IMR-90 (cell line): ENCODE measurements at regions not wholly inside any gene's neighbourhood (a gene's known extent, or its start where the extent isn't known, plus 50 kb on each side); places are given as distances from the start of the nearest gene placed in this dataset.

Experiments
- ATAC-seq: fragments of 200-7000 bp; cut with Tn5 transposase; 2 replicates; pipeline ENCODE4 v1.9.1; 2020; ENCODE audit warnings: low read depth, mild to moderate bottlenecking, moderate library complexity
- BruUV-seq: library from RNA; stranded (reverse); fragments of 400-500 nt; replicated peaks from 2 replicates; lab custom pipeline; 2021; lab: Mats Ljungman, UMichigan
- CTCF ChIA-PET: fragments of 300-600 bp; formaldehyde crosslinking; extraction: SDS; loops from one replicate; lab custom pipeline; 2021; ENCODE audit warnings: antibody characterized with exemption; lab: Yijun Ruan, JAX
- POLR2A ChIA-PET: fragments of 300-600 bp; sonication (Branson Sonifier 250); formaldehyde crosslinking; loops from one replicate; lab custom pipeline; 2022; ENCODE audit warnings: antibody characterized with exemption; ENCODE audit not compliant: unreplicated experiment; lab: Charles Lee
- DNase-seq: peaks from one replicate; pipeline ENCODE4 v3.0.0; 2013
- H2AFZ ChIP-seq: replicated peaks from 2 replicates; pipeline ENCODE3; 2013; ENCODE audit warnings: low read length, mild to moderate bottlenecking; ENCODE audit not compliant: poor library complexity
- H2AK5ac ChIP-seq: 2 replicates; pipeline ENCODE4 v1.6.1; 2013; ENCODE audit warnings: low read depth, low read length, inconsistent platforms
- H2AK9ac ChIP-seq: replicated peaks from 2 replicates; pipeline ENCODE3; 2013; ENCODE audit warnings: mild to moderate bottlenecking, low read depth, low read length, moderate library complexity; ENCODE audit not compliant: poor library complexity
- H2BK120ac ChIP-seq: 2 replicates; pipeline ENCODE4 v1.6.1; 2013; ENCODE audit warnings: low read depth, low read length, inconsistent platforms
- H2BK15ac ChIP-seq: 3 replicates; pipeline ENCODE4 v1.6.1; 2013; ENCODE audit warnings: low read depth, low read length, inconsistent platforms
- H2BK20ac ChIP-seq: 2 replicates; pipeline ENCODE4 v1.6.1; 2013; ENCODE audit warnings: low read depth, mild to moderate bottlenecking, inconsistent platforms, low read length, moderate library complexity
- H2BK5ac ChIP-seq: 2 replicates; pipeline ENCODE4 v1.6.1; 2013; ENCODE audit warnings: mild to moderate bottlenecking, low read depth, low read length, inconsistent platforms; ENCODE audit not compliant: poor library complexity, severe bottlenecking
- H3K14ac ChIP-seq: replicated peaks from 2 replicates; pipeline ENCODE4 v1.6.1; 2013; ENCODE audit warnings: low read depth, low read length, inconsistent platforms
- H3K18ac ChIP-seq: 2 replicates; pipeline ENCODE4 v1.6.1; 2013; ENCODE audit warnings: low read depth, low read length, control low read depth
- H3K23ac ChIP-seq: 2 replicates; pipeline ENCODE4 v1.6.1; 2013; ENCODE audit warnings: low read depth, low read length, inconsistent platforms
- H3K27ac ChIP-seq: 2 replicates; pipeline ENCODE4 v1.5.1; 2013; ENCODE audit warnings: mild to moderate bottlenecking, control low read depth, low read length; ENCODE audit not compliant: insufficient read depth
- H3K27me3 ChIP-seq: 2 replicates; pipeline ENCODE4 v1.6.1; 2013; ENCODE audit warnings: low read length; ENCODE audit not compliant: control insufficient read depth, insufficient read depth
- H3K36me3 ChIP-seq: 2 replicates; pipeline ENCODE4 v1.6.1; 2013; ENCODE audit warnings: low read length, mixed read lengths; ENCODE audit not compliant: control insufficient read depth, insufficient read depth
- H3K4ac ChIP-seq: 2 replicates; pipeline ENCODE4 v1.6.1; 2013; ENCODE audit warnings: low read depth, low read length, inconsistent platforms
- H3K4me1 ChIP-seq: 2 replicates; pipeline ENCODE4 v1.6.1; 2013; ENCODE audit warnings: low read length, mixed read lengths; ENCODE audit not compliant: control insufficient read depth, insufficient read depth
- H3K4me2 ChIP-seq: 2 replicates; pipeline ENCODE4 v1.6.1; 2013; ENCODE audit warnings: low read depth, mild to moderate bottlenecking, control low read depth, low read length, moderate library complexity
- H3K4me3 ChIP-seq: 2 replicates; pipeline ENCODE4 v1.5.1; 2013; ENCODE audit warnings: low read depth, mild to moderate bottlenecking, control low read depth, low read length, moderate library complexity; ENCODE audit not compliant: insufficient read depth
- H3K56ac ChIP-seq: 2 replicates; pipeline ENCODE4 v1.6.1; 2013; ENCODE audit warnings: low read length, inconsistent platforms; ENCODE audit not compliant: insufficient read depth; ENCODE audit errors: extremely low read depth
- H3K79me1 ChIP-seq, 2 experiments: 2 replicates each; pipeline ENCODE4 v1.6.1; 2013; ENCODE audit warnings: low read length in 2 of 2, inconsistent platforms in 1 of 2, low read depth in 1 of 2
- H3K9ac ChIP-seq: 2 replicates; pipeline ENCODE4 v1.6.1; 2013; ENCODE audit warnings: low read depth, low read length, control low read depth
- H3K9me1 ChIP-seq: 2 replicates; pipeline ENCODE4 v1.6.1; 2013; ENCODE audit warnings: low read length, inconsistent platforms; ENCODE audit not compliant: insufficient read depth
- H3K9me3 ChIP-seq: 2 replicates; pipeline ENCODE4 v1.6.1; 2013; ENCODE audit warnings: low read length; ENCODE audit not compliant: control insufficient read depth, insufficient read depth
- H4K20me1 ChIP-seq: 2 replicates; pipeline ENCODE4 v1.6.1; 2013; ENCODE audit warnings: low read length, inconsistent platforms; ENCODE audit not compliant: insufficient read depth
- H4K5ac ChIP-seq: 2 replicates; pipeline ENCODE4 v1.6.1; 2013; ENCODE audit warnings: mild to moderate bottlenecking, low read depth, low read length, control low read depth
- H4K8ac ChIP-seq, 2 experiments: 2 replicates each; pipeline ENCODE4 v1.6.1; 2013; ENCODE audit warnings: low read depth in 2 of 2, low read length in 2 of 2, control low read depth in 1 of 2, inconsistent platforms in 1 of 2
- H4K91ac ChIP-seq: 2 replicates; pipeline ENCODE4 v1.6.1; 2013; ENCODE audit warnings: low read depth, low read length, inconsistent platforms; ENCODE audit not compliant: insufficient read depth
- CEBPB ChIP-seq: IDR thresholded peaks from 2 replicates; pipeline ENCODE4 v1.6.1; 2012; ENCODE audit warnings: low read depth, low read length, improper control_type of control experiment
- CHD1 ChIP-seq: IDR thresholded peaks from 2 replicates; pipeline ENCODE4 v1.6.1; 2012; ENCODE audit warnings: low read depth, low read length, improper control_type of control experiment
- FOS ChIP-seq: fragments of 150-350 bp; IDR thresholded peaks from 2 replicates; pipeline ENCODE4 v1.6.1; 2016; ENCODE audit warnings: low read depth, low read length
- MAFK ChIP-seq: IDR thresholded peaks from 2 replicates; pipeline ENCODE4 v1.6.1; 2012; ENCODE audit warnings: low read depth, low read length, improper control_type of control experiment
- MAZ ChIP-seq: IDR thresholded peaks from 2 replicates; pipeline ENCODE4 v1.6.1; 2012; ENCODE audit warnings: low read depth, mild to moderate bottlenecking, low read length, improper control_type of control experiment, moderate library complexity, borderline replicate concordance
- RCOR1 ChIP-seq: IDR thresholded peaks from 2 replicates; pipeline ENCODE4 v1.6.1; 2012; ENCODE audit warnings: mild to moderate bottlenecking, low read length, improper control_type of control experiment; ENCODE audit not compliant: insufficient replicate concordance
- WGBS, 2 experiments: methylation state at CpG; one replicate each; pipeline versions ENCODE4 v1.1.5 to v1.1.7; 2013; ENCODE audit warnings: missing lambda C conversion rate in 2 of 2; ENCODE audit not compliant: insufficient read length in 1 of 2; ENCODE audit errors: extremely low coverage in 2 of 2; 5-methylcytosine and 5-hydroxymethylcytosine counted together
- dilution Hi-C: fragments of 300-500 bp; cut with HindIII; formaldehyde crosslinking; loops from one replicate; pipeline ENCODE4 v1.14.3; 2018; ENCODE audit warnings: low sequenced_read_pairs; ENCODE audit not compliant: unreplicated experiment
- in situ Hi-C: fragments of 300-500 bp; cut with MboI; formaldehyde crosslinking; loops from 3 replicates; pipeline ENCODE4 v1.14.3; 2019; ENCODE audit warnings: low sequenced_read_pairs, inconsistent platforms, mixed read lengths
- intact Hi-C: fragments of 100-400 bp; cut with micrococcal nuclease; formaldehyde crosslinking; loops from 2 replicates; pipeline ENCODE4 v1.10.0; 2022
- TF ChIP-seq, protein P1 (sequence below): fragments of 150-350 bp; IDR thresholded peaks from 2 replicates; pipeline ENCODE4 v1.6.1; 2016; ENCODE audit warnings: low read depth, mild to moderate bottlenecking, low read length, moderate library complexity, borderline replicate concordance
- TF ChIP-seq, protein P2 (sequence below): fragments of 150-350 bp; IDR thresholded peaks from 2 replicates; pipeline ENCODE4 v1.6.1; 2017; ENCODE audit warnings: mild to moderate bottlenecking, antibody characterized with exemption, low read length, low read depth

DNA sequence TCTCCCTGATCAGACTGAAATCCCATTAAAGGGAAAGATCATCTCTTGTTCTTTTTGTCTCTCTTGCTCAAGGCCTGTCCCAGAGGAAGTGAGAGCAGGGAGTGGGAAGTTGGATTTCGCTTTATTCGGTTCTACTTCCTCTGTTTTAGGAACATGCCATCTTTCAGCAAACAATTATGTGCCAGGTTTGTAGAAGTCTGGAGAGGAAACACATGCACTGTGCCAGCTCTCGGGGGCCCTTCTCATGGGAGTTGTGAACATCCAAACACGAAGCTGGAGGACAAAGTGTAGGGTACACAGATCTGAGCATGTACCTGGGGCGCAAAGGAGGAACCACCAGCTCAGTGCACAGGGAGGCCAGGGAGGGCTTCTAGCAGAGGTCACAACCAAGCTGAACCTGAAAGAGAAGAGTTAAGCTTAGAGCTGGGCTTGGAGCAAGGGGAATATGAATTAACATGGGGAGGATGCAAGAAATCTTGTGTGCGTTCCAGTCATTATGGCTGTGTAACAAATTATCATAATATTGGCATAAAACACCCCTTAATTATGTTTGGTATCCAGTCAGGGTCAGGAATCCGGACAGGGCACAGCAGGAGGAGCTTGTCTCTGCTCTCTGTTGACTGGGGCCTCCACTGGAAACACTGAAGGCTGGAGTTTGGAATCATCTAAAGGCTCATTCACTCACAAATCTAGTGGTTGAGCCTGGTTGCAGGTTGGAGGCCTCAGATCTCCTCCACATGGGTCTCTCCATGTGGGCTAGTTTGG is 128.6 kb downstream of the ZFP36L2 start (continued):
- TF ChIP-seq, protein P1, sequence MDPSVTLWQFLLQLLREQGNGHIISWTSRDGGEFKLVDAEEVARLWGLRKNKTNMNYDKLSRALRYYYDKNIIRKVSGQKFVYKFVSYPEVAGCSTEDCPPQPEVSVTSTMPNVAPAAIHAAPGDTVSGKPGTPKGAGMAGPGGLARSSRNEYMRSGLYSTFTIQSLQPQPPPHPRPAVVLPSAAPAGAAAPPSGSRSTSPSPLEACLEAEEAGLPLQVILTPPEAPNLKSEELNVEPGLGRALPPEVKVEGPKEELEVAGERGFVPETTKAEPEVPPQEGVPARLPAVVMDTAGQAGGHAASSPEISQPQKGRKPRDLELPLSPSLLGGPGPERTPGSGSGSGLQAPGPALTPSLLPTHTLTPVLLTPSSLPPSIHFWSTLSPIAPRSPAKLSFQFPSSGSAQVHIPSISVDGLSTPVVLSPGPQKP, result no peak

DNA sequence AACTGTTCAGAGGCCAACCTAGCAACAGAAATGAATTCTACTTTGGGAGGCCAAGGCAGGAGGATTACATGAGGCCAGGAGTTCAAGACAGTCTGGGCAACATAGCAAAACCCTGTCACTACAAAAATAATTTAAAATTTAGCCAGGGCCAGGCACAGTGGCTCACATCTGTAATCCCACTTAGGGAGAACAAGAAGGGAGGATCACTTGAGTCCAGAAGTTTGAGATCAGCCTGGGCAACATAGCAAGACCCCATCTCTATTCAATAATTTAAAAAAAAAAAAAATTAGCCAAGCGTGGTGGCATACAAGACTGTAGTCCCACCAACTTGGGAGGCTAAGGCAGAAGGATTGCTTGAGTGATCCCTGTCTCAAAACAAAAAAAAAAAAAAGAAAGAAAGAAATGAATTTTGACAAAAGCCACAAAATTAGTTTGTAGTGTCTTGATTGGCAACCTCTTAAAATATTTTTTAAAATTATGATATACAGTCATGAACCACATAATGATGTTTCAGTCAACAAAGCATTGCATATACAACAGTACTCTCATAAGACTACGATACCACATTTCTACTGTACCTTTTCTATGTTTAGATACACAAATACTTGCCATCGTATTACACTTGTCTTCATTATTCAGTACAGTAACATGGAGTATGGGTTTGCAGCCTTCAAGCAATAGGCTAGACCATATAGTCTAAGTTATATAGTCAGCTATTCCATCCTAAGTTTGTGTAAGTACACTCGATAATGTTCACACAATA is 130.7 kb downstream of the ZFP36L2 start:
- DNase-seq, result no peak
- POLR2A ChIA-PET, result no interaction called here

More for the DNA sequence above, 130.7 kb downstream of the ZFP36L2 start:
- Histone ChIP-seq H3K9me1 (no peaks in the 10 kb centered on the region), H3K56ac (no peak overlapping the region), H3K79me1 (no peaks in the 10 kb centered on the region), H2BK120ac (no peak overlapping the region), H3K4me1 (no peaks in the 10 kb centered on the region), H3K23ac (no peak overlapping the region), H3K27me3 (no peaks in the 10 kb centered on the region), H2BK15ac (no peak overlapping the region), H2BK5ac (no peak overlapping the region), H3K9ac (no peak overlapping the region), H2AFZ (no peak overlapping the region), H4K5ac (no peak overlapping the region), H3K4me2 (no peak overlapping the region), H2BK20ac (no peak overlapping the region), H4K91ac (no peak overlapping the region), H3K4ac (no peak overlapping the region), H3K36me3 (no peaks in the 10 kb centered on the region), H2AK5ac (no peak overlapping the region), H3K27ac (no peak overlapping the region), H3K4me3 (no peak overlapping the region), H3K9me3 (peaks cover under 1% of the 10 kb centered on the region), H3K18ac (no peak overlapping the region), H3K14ac (no peak overlapping the region), H2AK9ac (no peak overlapping the region), H4K20me1 (no peaks in the 10 kb centered on the region), H4K8ac (no peak overlapping the region)
- intact Hi-C loops (no loop called here), dilution Hi-C loops (no loop called here), in situ Hi-C loops (no loop called here)
- ATAC-seq, result no peak
- CTCF ChIA-PET, result no interaction called here
- BruUV-seq, result no TSS peak
- TF ChIP-seq, protein P2, sequence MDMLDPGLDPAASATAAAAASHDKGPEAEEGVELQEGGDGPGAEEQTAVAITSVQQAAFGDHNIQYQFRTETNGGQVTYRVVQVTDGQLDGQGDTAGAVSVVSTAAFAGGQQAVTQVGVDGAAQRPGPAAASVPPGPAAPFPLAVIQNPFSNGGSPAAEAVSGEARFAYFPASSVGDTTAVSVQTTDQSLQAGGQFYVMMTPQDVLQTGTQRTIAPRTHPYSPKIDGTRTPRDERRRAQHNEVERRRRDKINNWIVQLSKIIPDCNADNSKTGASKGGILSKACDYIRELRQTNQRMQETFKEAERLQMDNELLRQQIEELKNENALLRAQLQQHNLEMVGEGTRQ, result no peak
- TF ChIP-seq MAZ, result no peak
- no peak for TF ChIP-seq CHD1
- TF ChIP-seq FOS, result no peak
- no peak for TF ChIP-seq RCOR1
- no peak for TF ChIP-seq CEBPB
- TF ChIP-seq MAFK, result no peak
- WGBS, 2 experiments, result no CpG with 5 or more reads among the region's 4 CpGs
